ENCODE measurements at regions not wholly inside any gene's neighbourhood (a gene's known extent, or its start where the extent isn't known, plus 50 kb on each side); places are given as distances from the start of the nearest gene placed in this dataset.

GRCh38 chr6:163998496-163998895 lies 584.0 kb downstream of the QKI start:
- no peaks in the 10 kb centered on the region for H4K20me1 ChIP-seq
- no peak overlapping the region for H3K27ac ChIP-seq
- peaks cover 0 to 10% (median 7%) of the 10 kb centered on the region in 10 experiments; a peak in 10 of 20 replicates for H3K4me1 ChIP-seq
- no peak overlapping the region for H3K9ac ChIP-seq
- H3K9me3 ChIP-seq (replicated peaks in 1 of 11): no peaks in the 10 kb centered on the region
- no peak overlapping the region for H3K4me3 ChIP-seq
- H3K36me3 ChIP-seq: no peaks in the 10 kb centered on the region
- no peak overlapping the region for H3K4me2 ChIP-seq
- H3K27me3 ChIP-seq: no peaks in the 10 kb centered on the region
- no peak for TF ChIP-seq Cebpa-rat (IDR thresholded peaks at IDR 0.05)

GRCh38 chr6:163996491-163996890 lies 582.0 kb downstream of the QKI start:
- Histone ChIP-seq H3K9ac (no peak overlapping the region), H3K9me3 (replicated peaks in 1 of 11) (no peaks in the 10 kb centered on the region), H4K20me1 (no peaks in the 10 kb centered on the region), H3K27ac (no peak overlapping the region), H3K4me1 (peaks cover 0 to 10% (median 7%) of the 10 kb centered on the region in 10 experiments; a peak in 10 of 20 replicates), H3K27me3 (no peaks in the 10 kb centered on the region), H3K4me2 (no peak overlapping the region), H3K4me3 (no peak overlapping the region), H3K36me3 (no peaks in the 10 kb centered on the region)
- no peak for TF ChIP-seq Cebpa-rat (IDR thresholded peaks at IDR 0.05)

GRCh38 chr6:163994566-163994965 lies 580.0 kb downstream of the QKI start:
- H3K9ac ChIP-seq: no peak overlapping the region
- H3K27ac ChIP-seq: no peak overlapping the region
- no peaks in the 10 kb centered on the region for H3K4me1 ChIP-seq
- no peaks in the 10 kb centered on the region for H4K20me1 ChIP-seq
- H3K27me3 ChIP-seq: no peaks in the 10 kb centered on the region
- no peaks in the 10 kb centered on the region for H3K36me3 ChIP-seq
- no peaks in the 10 kb centered on the region for H3K9me3 ChIP-seq (replicated peaks in 1 of 11)
- H3K4me3 ChIP-seq: no peak overlapping the region
- no peak overlapping the region for H3K4me2 ChIP-seq
- no peak for TF ChIP-seq Cebpa-rat (IDR thresholded peaks at IDR 0.05)

GRCh38 chr6:163992701-163993100 lies 578.2 kb downstream of the QKI start:
- H3K4me1 ChIP-seq: peaks cover 0 to 11% (median 6%) of the 10 kb centered on the region in 10 experiments; a peak in 13 of 20 replicates
- no peak overlapping the region for H3K4me3 ChIP-seq
- H3K27me3 ChIP-seq: no peaks in the 10 kb centered on the region
- no peak overlapping the region for H3K4me2 ChIP-seq
- no peak overlapping the region for H3K27ac ChIP-seq
- TF ChIP-seq Cebpa-rat (IDR thresholded peaks at IDR 0.05): no peak
- no peaks in the 10 kb centered on the region for H4K20me1 ChIP-seq
- H3K9me3 ChIP-seq (replicated peaks in 1 of 11): 0 out of 22 replicates have a peak, but pooled peaks cover 0 to 3% (median 0%) of the 10 kb centered on the region in 11 experiments
- H3K36me3 ChIP-seq: no peaks in the 10 kb centered on the region
- no peak overlapping the region for H3K9ac ChIP-seq

GRCh38 chr6:163992056-163992455 lies 577.5 kb downstream of the QKI start:
- Histone ChIP-seq H3K27me3 (no peaks in the 10 kb centered on the region), H3K4me1 (peaks cover 0 to 11% (median 6%) of the 10 kb centered on the region in 10 experiments; a peak in 13 of 20 replicates), H3K36me3 (no peaks in the 10 kb centered on the region), H3K9me3 (replicated peaks in 1 of 11) (0 out of 22 replicates have a peak, but pooled peaks cover 0 to 6% (median 0%) of the 10 kb centered on the region in 11 experiments), H3K27ac (no peak overlapping the region), H3K9ac (no peak overlapping the region), H3K4me3 (no peak overlapping the region), H4K20me1 (no peaks in the 10 kb centered on the region), H3K4me2 (no peak overlapping the region)
- TF ChIP-seq Cebpa-rat (IDR thresholded peaks at IDR 0.05): no peak

- H3K36me3 ChIP-seq: no peaks in the 10 kb centered on the region
- H3K27me3 ChIP-seq: no peaks in the 10 kb centered on the region
- H3K4me2 ChIP-seq: no peak overlapping the region
- H3K4me1 ChIP-seq: peaks cover 0 to 11% (median 6%) of the 10 kb centered on the region in 10 experiments; a peak in 13 of 20 replicates
- no peak overlapping the region for H3K4me3 ChIP-seq
- no peak for TF ChIP-seq Cebpa-rat (IDR thresholded peaks at IDR 0.05)
- no peak overlapping the region for H3K9ac ChIP-seq
- no peak overlapping the region for H3K27ac ChIP-seq
- H4K20me1 ChIP-seq: no peaks in the 10 kb centered on the region
- H3K9me3 ChIP-seq (replicated peaks in 1 of 11): 0 out of 22 replicates have a peak, but pooled peaks cover 0 to 6% (median 0%) of the 10 kb centered on the region in 11 experiments
These were observed 576.8 kb downstream of the QKI start for GRCh38 chr6:163991321-163991720.

GRCh38 chr6:163986313-163986712 lies 571.8 kb downstream of the QKI start:
- H3K36me3 ChIP-seq: no peaks in the 10 kb centered on the region
- no peak overlapping the region for H3K4me2 ChIP-seq
- H3K9me3 ChIP-seq (replicated peaks in 1 of 11): 0 out of 22 replicates have a peak, but pooled peaks cover 0 to 6% (median 0%) of the 10 kb centered on the region in 11 experiments
- H3K9ac ChIP-seq: no peak overlapping the region
- no peak overlapping the region for H3K27ac ChIP-seq
- peaks cover 12 to 34% (median 21%) of the 10 kb centered on the region in 10 experiments for H3K4me1 ChIP-seq
- no peaks in the 10 kb centered on the region for H3K27me3 ChIP-seq
- no peak for TF ChIP-seq Cebpa-rat (IDR thresholded peaks at IDR 0.05)
- H3K4me3 ChIP-seq: no peak overlapping the region
- H4K20me1 ChIP-seq: no peaks in the 10 kb centered on the region

GRCh38 chr6:163985710-163986109 lies 571.2 kb downstream of the QKI start:
- 0 out of 22 replicates have a peak overlapping the region, but pooled peaks of 1 of the 11 experiments have one; percentile 71 for H3K4me2 ChIP-seq
- H3K9me3 ChIP-seq (replicated peaks in 1 of 11): 0 out of 22 replicates have a peak, but pooled peaks cover 0 to 6% (median 0%) of the 10 kb centered on the region in 11 experiments
- no peak for TF ChIP-seq Cebpa-rat (IDR thresholded peaks at IDR 0.05)

GRCh38 chr6:163985040-163985439 lies 570.5 kb downstream of the QKI start:
- H3K4me1 ChIP-seq: peaks cover 12 to 34% (median 21%) of the 10 kb centered on the region in 10 experiments
- H3K27me3 ChIP-seq: no peaks in the 10 kb centered on the region
- H3K4me3 ChIP-seq: no peak overlapping the region
- H3K9me3 ChIP-seq (replicated peaks in 1 of 11): 0 out of 22 replicates have a peak, but pooled peaks cover 0 to 6% (median 0%) of the 10 kb centered on the region in 11 experiments
- H3K27ac ChIP-seq: peak overlapping the region in 1 of 11 experiments; percentile 36; a peak in 1 of 22 replicates
- H3K36me3 ChIP-seq: no peaks in the 10 kb centered on the region
- H3K9ac ChIP-seq: no peak overlapping the region
- H4K20me1 ChIP-seq: no peaks in the 10 kb centered on the region
- no peak for TF ChIP-seq Cebpa-rat (IDR thresholded peaks at IDR 0.05)
- peak overlapping the region; percentile 38 to 71 (median 59); a peak in 21 of 22 replicates for H3K4me2 ChIP-seq

More at GRCh38 chr6:163985710-163986109, 571.2 kb downstream of the QKI start:
- no peak overlapping the region for H3K4me3 ChIP-seq
- no peaks in the 10 kb centered on the region for H3K36me3 ChIP-seq
- H4K20me1 ChIP-seq: no peaks in the 10 kb centered on the region
- no peaks in the 10 kb centered on the region for H3K27me3 ChIP-seq
- H3K9ac ChIP-seq: no peak overlapping the region
- H3K4me1 ChIP-seq: peaks cover 12 to 34% (median 21%) of the 10 kb centered on the region in 10 experiments
- no peak overlapping the region for H3K27ac ChIP-seq

Measured in BLaER1 treated with 17β-estradiol and CSF1 and Interleukin-3, amounts not matched to agents 10 nM and 100 nM (cell line).